NCI-H460 (cell line): ENCODE measurements at regions not wholly inside any gene's neighbourhood (a gene's known extent, or its start where the extent isn't known, plus 50 kb on each side); places are given as distances from the start of the nearest gene placed in this dataset.

ENCODE experiments used
- DNase-seq: peaks from one replicate; pipeline ENCODE4 v3.0.0-alpha.2; 2016; ENCODE audit warnings: low read depth; ENCODE audit errors: extremely low read depth
- small RNA-seq, 2 experiments: library from RNA; depleted of rRNA; stranded (forward); fragments of <200 nt; gene quantifications; one replicate each; pipeline ENCODE3, GENCODE V24; 2014

GRCh38 chr9:116087246-116087645, 66.3 kb upstream of the PAPPA start:
- peak; percentile 27 for DNase-seq

- DNase-seq = peak; percentile 36
These were observed 65.8 kb upstream of the PAPPA start for GRCh38 chr9:116087751-116088194.

GRCh38 chr9:116088396-116088795, 65.2 kb upstream of the PAPPA start:
- DNase-seq = no peak

- DNase-seq = no peak
These were observed 63.4 kb upstream of the PAPPA start for GRCh38 chr9:116090030-116090770.

GRCh38 chr9:116094846-116095245, 58.7 kb upstream of the PAPPA start:
- DNase-seq = no peak

GRCh38 chr9:116095403-116095802, 58.2 kb upstream of the PAPPA start:
- no peak for DNase-seq

- no peak for DNase-seq
These were observed 57.5 kb upstream of the PAPPA start for GRCh38 chr9:116096046-116096445.

GRCh38 chr9:116096853-116097252, 56.7 kb upstream of the PAPPA start:
- DNase-seq = no peak

GRCh38 chr9:116098476-116098875, 55.1 kb upstream of the PAPPA start:
- DNase-seq = no peak

- no peak for DNase-seq
These were observed 53.8 kb upstream of the PAPPA start for GRCh38 chr9:116099821-116100220.

GRCh38 chr9:116100711-116101121, 52.9 kb upstream of the PAPPA start:
- DNase-seq = no peak

- no peak for DNase-seq
These were observed 52.1 kb upstream of the PAPPA start for GRCh38 chr9:116101516-116101915.

GRCh38 chr9:116102596-116102995, 51.0 kb upstream of the PAPPA start:
- DNase-seq = no peak

Small RNA genes lying in the stretch of these regions (small RNA-seq; reads per million reads assigned to genes)
- 0 reads per million in 2 experiments for gene RF00004
